Upper lobe of right lung (tissue), 1 donor: ENCODE measurements at regions not wholly inside any gene's neighbourhood (a gene's known extent, or its start where the extent isn't known, plus 50 kb on each side); places are given as distances from the start of the nearest gene placed in this dataset.
"Not testable (repeated sequence)": the region's sequence is repeated elsewhere in the genome, so short reads cannot be mapped to it uniquely, and the experiment has no call there.

ENCODE experiments used
- ATAC-seq: fragments of 200-7000 bp; cut with Tn5 transposase; one replicate; pipeline ENCODE4 v1.9.1; 2020; ENCODE audit warnings: mild to moderate bottlenecking, moderate library complexity
- DNase-seq: peaks from one replicate; pipeline ENCODE4 v3.0.0-alpha.2; 2020
- H3K27ac ChIP-seq: fragments of 200-600 bp; one replicate; pipeline ENCODE4 v1.8.0; 2022
- H3K27me3 ChIP-seq: fragments of 200-600 bp; one replicate; pipeline ENCODE4 v1.8.0; 2022; ENCODE audit warnings: mild to moderate bottlenecking
- H3K36me3 ChIP-seq: fragments of 200-600 bp; one replicate; pipeline ENCODE4 v1.8.0; 2022
- H3K4me1 ChIP-seq: fragments of 200-600 bp; one replicate; pipeline ENCODE4 v1.8.0; 2022
- H3K4me3 ChIP-seq: fragments of 200-600 bp; one replicate; pipeline ENCODE4 v1.8.0; 2022; ENCODE audit warnings: mild to moderate bottlenecking
- H3K9me3 ChIP-seq: fragments of 200-600 bp; one replicate; pipeline ENCODE4 v1.8.0; 2022
- CTCF ChIP-seq: fragments of 200-600 bp; IDR thresholded peaks from one replicate; pipeline ENCODE4 v1.8.0; 2022; ENCODE audit warnings: antibody characterized with exemption
- intact Hi-C: fragments of 100-400 bp; cut with DNase I; formaldehyde crosslinking; loops from one replicate; pipeline ENCODE4 v1.11.0; 2022
- donor health status: DM: no; HTN: yes; CAD: no; lungs with severe emphysema.

- H3K36me3 ChIP-seq, H3K27me3 ChIP-seq, H3K27ac ChIP-seq, DNase-seq, H3K4me3 ChIP-seq, intact Hi-C loops, H3K9me3 ChIP-seq, H3K4me1 ChIP-seq: not testable (repeated sequence)
- ATAC-seq = peak; percentile 61
Observed at GRCh38 chrY:6685783-6686389, 224.6 kb upstream of the TBL1Y start.

GRCh38 chrY:6701558-6702161, 208.8 kb upstream of the TBL1Y start:
- H3K4me3 ChIP-seq, H3K9me3 ChIP-seq, H3K27ac ChIP-seq, intact Hi-C loops, H3K4me1 ChIP-seq, H3K27me3 ChIP-seq, DNase-seq, H3K36me3 ChIP-seq: not testable (repeated sequence)
- peak; percentile 54 for ATAC-seq

- H3K4me3 ChIP-seq, DNase-seq, H3K4me1 ChIP-seq, ATAC-seq, intact Hi-C loops, H3K27me3 ChIP-seq, H3K9me3 ChIP-seq, H3K27ac ChIP-seq, H3K36me3 ChIP-seq: not testable (repeated sequence)
Observed at GRCh38 chrY:6721443-6721842, 189.1 kb upstream of the TBL1Y start.

GRCh38 chrY:6747210-6747609, 163.3 kb upstream of the TBL1Y start:
- H3K4me3 ChIP-seq, H3K27ac ChIP-seq, ATAC-seq, intact Hi-C loops, H3K27me3 ChIP-seq, H3K4me1 ChIP-seq, H3K9me3 ChIP-seq, H3K36me3 ChIP-seq: not testable (repeated sequence)
- peak; percentile 67 for DNase-seq

GRCh38 chrY:6782334-6782733, 128.2 kb upstream of the TBL1Y start:
- Histone ChIP-seq H3K36me3 (no peaks in the 10 kb centered on the region), H3K4me3 (no peak overlapping the region), H3K27ac (no peak overlapping the region), H3K4me1 (no peaks in the 10 kb centered on the region), H3K9me3 (no peaks in the 10 kb centered on the region), H3K27me3 (no peaks in the 10 kb centered on the region)
- DNase-seq (no peak), ATAC-seq (no peak)
- no peak for TF ChIP-seq CTCF
- intact Hi-C loops = no loop called here

- intact Hi-C loops = no loop called here
- Histone ChIP-seq H3K27ac (no peak overlapping the region), H3K4me3 (no peak overlapping the region), H3K27me3 (no peaks in the 10 kb centered on the region), H3K36me3 (no peaks in the 10 kb centered on the region), H3K9me3 (no peaks in the 10 kb centered on the region), H3K4me1 (no peaks in the 10 kb centered on the region)
- DNase-seq = no peak
- no peak for TF ChIP-seq CTCF
- no peak for ATAC-seq
Observed at GRCh38 chrY:6786960-6787359, 123.5 kb upstream of the TBL1Y start.

- DNase-seq (no peak), ATAC-seq (no peak)
- H3K4me3 ChIP-seq = no peak overlapping the region
- peak; percentile 21 for TF ChIP-seq CTCF
- no peaks in the 10 kb centered on the region for H3K4me1 ChIP-seq
- intact Hi-C loops = no loop called here
- no peaks in the 10 kb centered on the region for H3K27me3 ChIP-seq
- no peak overlapping the region for H3K27ac ChIP-seq
- no peaks in the 10 kb centered on the region for H3K36me3 ChIP-seq
- no peaks in the 10 kb centered on the region for H3K9me3 ChIP-seq
Observed at GRCh38 chrY:6811633-6812032, 98.9 kb upstream of the TBL1Y start.
